ENCODE measurements at regions not wholly inside any gene's neighbourhood (a gene's known extent, or its start where the extent isn't known, plus 50 kb on each side); places are given as distances from the start of the nearest gene placed in this dataset.

GRCh38 chr12:114302117-114302516 lies 103.8 kb downstream of the TBX5 start:
- TF ChIP-seq FOXM1 (IDR thresholded peaks at IDR 0.05; ENCODE audit: low read depth, low read length) = no peak
- no peak for TF ChIP-seq CTCF (IDR thresholded peaks at IDR 0.05 in 2 of 3, conservative IDR thresholded peaks at IDR 0.05 in 1 of 3; ENCODE audit: control insufficient read depth in 2 of 3, extremely low read depth in 1 of 3, insufficient read depth in 1 of 3, low read depth in 3 of 3, low read length in 3 of 3)
- no peak for TF ChIP-seq KAT2A (conservative IDR thresholded peaks at IDR 0.05; ENCODE audit: control insufficient read depth, low read depth, low read length)
- no peak for TF ChIP-seq EGR1 (IDR thresholded peaks at IDR 0.05; ENCODE audit: borderline replicate concordance in 1 of 2, low read depth in 2 of 2, low read length in 2 of 2)

Measured in GM12878 (cell line).